HEK293T (cell line): ENCODE measurements at regions not wholly inside any gene's neighbourhood (a gene's known extent, or its start where the extent isn't known, plus 50 kb on each side); places are given as distances from the start of the nearest gene placed in this dataset.

Experiments used
- FOXA1 ChIP-seq: fragments of 450-650 bp; IDR thresholded peaks from 2 replicates; pipeline ENCODE4 v1.6.1; 2016; ENCODE audit warnings: mild to moderate bottlenecking
- FOXM1 ChIP-seq: fragments of 450-650 bp; IDR thresholded peaks from 2 replicates; pipeline ENCODE4 v1.6.1; 2017; ENCODE audit warnings: mild to moderate bottlenecking, borderline replicate concordance
- HDGF ChIP-seq: fragments of 450-650 bp; IDR thresholded peaks from 2 replicates; pipeline ENCODE4 v1.6.1; 2017; ENCODE audit warnings: antibody characterized with exemption, borderline replicate concordance
- L3MBTL2 ChIP-seq: fragments of 450-650 bp; conservative IDR thresholded peaks from 2 replicates; pipeline ENCODE4 v1.6.1; 2016; ENCODE audit warnings: mild to moderate bottlenecking

- TF ChIP-seq FOXM1 (no peak), FOXA1 (no peak), HDGF (no peak), L3MBTL2 (no peak)
These were observed 132.6 kb downstream of the AKR1D1 start for GRCh38 chr7:138208864-138209263.
